Esophagus muscularis mucosa (tissue), 4 donors: ENCODE measurements at regions not wholly inside any gene's neighbourhood (a gene's known extent, or its start where the extent isn't known, plus 50 kb on each side); places are given as distances from the start of the nearest gene placed in this dataset.

Experiments used
- DNase-seq: peaks from one replicate; pipeline ENCODE4 v3.0.0-alpha.2; 2017; ENCODE audit errors: extremely low spot score
- H3K27ac ChIP-seq, 4 donors: fragments of 200-600 bp; sonication (generic); replicated peaks in 1 of 4; 1 replicate in 3 of 4; 2 replicates in 1 of 4; pipeline ENCODE4 v1.5.1; 2016 to 2019; ENCODE audit warnings: mild to moderate bottlenecking in 1 of 4
- H3K27me3 ChIP-seq, 4 donors: fragments of 200-600 bp; sonication (generic); one replicate each; pipeline versions ENCODE4 v1.5.1 to v1.6.0; 2016 to 2019
- H3K36me3 ChIP-seq, 4 donors: fragments of 200-600 bp; sonication (generic); one replicate each; pipeline ENCODE4 v1.5.1; 2016 to 2019
- H3K4me1 ChIP-seq, 4 donors: fragments of 200-600 bp; sonication (generic); one replicate each; pipeline ENCODE4 v1.5.1; 2016 to 2019
- H3K4me3 ChIP-seq, 4 donors: fragments of 200-600 bp; sonication (generic); 1 replicate in 2 of 4; 2 replicates in 2 of 4; pipeline ENCODE4 v1.5.1; 2016 to 2019; ENCODE audit warnings: mild to moderate bottlenecking in 4 of 4, moderate library complexity in 1 of 4
- H3K9me3 ChIP-seq, 4 donors: fragments of 200-600 bp; sonication (generic); 1 replicate in 3 of 4; 2 replicates in 1 of 4; pipeline ENCODE4 v1.5.1; 2016 to 2019
- CTCF ChIP-seq, 3 experiments: fragments of 200-600 bp in 2 of 3; fragments of 450-650 bp in 1 of 3; sonication (generic) in 2 of 3; IDR thresholded peaks; one replicate each; pipeline ENCODE4 v1.5.1; 2017 to 2019; ENCODE audit warnings: antibody characterized with exemption in 3 of 3, mild to moderate bottlenecking in 2 of 3, moderate library complexity in 1 of 3
- EP300 ChIP-seq: sonication (generic); formaldehyde crosslinking; IDR thresholded peaks from one replicate; pipeline ENCODE4 v1.6.1; 2017; ENCODE audit warnings: antibody characterized with exemption
- POLR2A ChIP-seq: fragments of 450-650 bp; IDR thresholded peaks from one replicate; pipeline ENCODE4 v1.6.1; 2017; ENCODE audit warnings: antibody characterized with exemption, moderate library complexity, mild to moderate bottlenecking, low read depth
- POLR2AphosphoS5 ChIP-seq, 2 donors: sonication (generic); formaldehyde crosslinking; IDR thresholded peaks; one replicate each; pipeline ENCODE4 v1.6.1; 2017; ENCODE audit warnings: antibody characterized with exemption in 2 of 2
- WGBS: methylation state at CpG from one replicate; pipeline ENCODE4 v1.1.5; 2018; 5-methylcytosine and 5-hydroxymethylcytosine counted together
- intact Hi-C: fragments of 100-400 bp; cut with DNase I; formaldehyde crosslinking; loops from one replicate; pipeline ENCODE4 v1.15.1; 2023

- H3K4me1 ChIP-seq: peaks cover 0 to 12% (median 8%) of the 10 kb centered on the region in 4 donors
- no peak for TF ChIP-seq POLR2AphosphoS5 (IDR thresholded peaks at IDR 0.05)
- TF ChIP-seq EP300: no peak
- no peak for TF ChIP-seq CTCF (IDR thresholded peaks at IDR 0.05)
- TF ChIP-seq POLR2A: no peak
- WGBS: 84% methylated on average over 2 of the region's 2 CpGs
- H3K4me3 ChIP-seq: no peak overlapping the region
- no peak overlapping the region for H3K27ac ChIP-seq
- no peaks in the 10 kb centered on the region for H3K27me3 ChIP-seq
- DNase-seq: no peak
- intact Hi-C loops: no loop called here
- no peaks in the 10 kb centered on the region for H3K9me3 ChIP-seq
- no peaks in the 10 kb centered on the region for H3K36me3 ChIP-seq
Observed at GRCh38 chr1:87717157-87717670, 388.5 kb downstream of the LMO4 start.

- Histone ChIP-seq H3K27me3 (no peaks in the 10 kb centered on the region), H3K4me3 (no peak overlapping the region), H3K36me3 (no peaks in the 10 kb centered on the region), H3K27ac (no peak overlapping the region), H3K4me1 (peaks cover 0 to 7% (median 5%) of the 10 kb centered on the region in 4 donors), H3K9me3 (no peaks in the 10 kb centered on the region)
- 95% methylated on average over 1 of the region's 1 CpG for WGBS
- intact Hi-C loops: no loop called here
- TF ChIP-seq CTCF (IDR thresholded peaks at IDR 0.05): no peak
- no peak for TF ChIP-seq EP300
- no peak for TF ChIP-seq POLR2AphosphoS5 (IDR thresholded peaks at IDR 0.05)
- DNase-seq: no peak
Observed at GRCh38 chr1:87718241-87718950, 389.7 kb downstream of the LMO4 start.

GRCh38 chr1:87719658-87720057 lies 391.0 kb downstream of the LMO4 start:
- no peak for TF ChIP-seq EP300
- no peak for TF ChIP-seq POLR2AphosphoS5 (IDR thresholded peaks at IDR 0.05)
- no peak for TF ChIP-seq POLR2A
- TF ChIP-seq CTCF (IDR thresholded peaks at IDR 0.05): no peak
- WGBS: 69% methylated on average over 3 of the region's 3 CpGs

GRCh38 chr1:87720561-87720960 lies 391.9 kb downstream of the LMO4 start:
- DNase-seq: no peak
- H3K27ac ChIP-seq: no peak overlapping the region
- WGBS: 81% methylated on average over 2 of the region's 2 CpGs
- H3K27me3 ChIP-seq: no peaks in the 10 kb centered on the region
- no peak overlapping the region for H3K4me3 ChIP-seq
- intact Hi-C loops: no loop called here
- H3K9me3 ChIP-seq: no peaks in the 10 kb centered on the region
- peaks cover 0 to 7% (median 5%) of the 10 kb centered on the region in 4 donors for H3K4me1 ChIP-seq
- H3K36me3 ChIP-seq: no peaks in the 10 kb centered on the region
- TF ChIP-seq EP300 (no peak), POLR2A (no peak), POLR2AphosphoS5 (IDR thresholded peaks at IDR 0.05) (no peak)

More at GRCh38 chr1:87719658-87720057, 391.0 kb downstream of the LMO4 start:
- Histone ChIP-seq H3K27me3 (no peaks in the 10 kb centered on the region), H3K4me1 (peaks cover 0 to 7% (median 5%) of the 10 kb centered on the region in 4 donors), H3K27ac (no peak overlapping the region), H3K36me3 (no peaks in the 10 kb centered on the region), H3K4me3 (no peak overlapping the region), H3K9me3 (no peaks in the 10 kb centered on the region)
- no peak for DNase-seq
- intact Hi-C loops: no loop called here

- H3K4me3 ChIP-seq: no peak overlapping the region
- no peak for TF ChIP-seq EP300
- TF ChIP-seq CTCF (IDR thresholded peaks at IDR 0.05): no peak
- no peak for TF ChIP-seq POLR2A
- no peak for TF ChIP-seq POLR2AphosphoS5 (IDR thresholded peaks at IDR 0.05)
- H3K27ac ChIP-seq: no peak overlapping the region
- H3K27me3 ChIP-seq: no peaks in the 10 kb centered on the region
- intact Hi-C loops: no loop called here
- peaks cover 0 to 4% (median 3%) of the 10 kb centered on the region in 4 donors for H3K4me1 ChIP-seq
- no peaks in the 10 kb centered on the region for H3K9me3 ChIP-seq
- DNase-seq: no peak
- no peaks in the 10 kb centered on the region for H3K36me3 ChIP-seq
Observed at GRCh38 chr1:87723193-87723592, 394.5 kb downstream of the LMO4 start.
